GM19025 (cell line): ENCODE measurements at regions not wholly inside any gene's neighbourhood (a gene's known extent, or its start where the extent isn't known, plus 50 kb on each side); places are given as distances from the start of the nearest gene placed in this dataset.
"Not testable (repeated sequence)": the region's sequence is repeated elsewhere in the genome, so short reads cannot be mapped to it uniquely, and the experiment has no call there.

Experiments used
- ATAC-seq: cut with Tn5 transposase; IDR thresholded peaks from one replicate; pipeline ENCODE4 v1.9.1; 2021; ENCODE audit warnings: mild to moderate bottlenecking, low read depth, moderate library complexity; ENCODE audit not compliant: unreplicated experiment

DNA sequence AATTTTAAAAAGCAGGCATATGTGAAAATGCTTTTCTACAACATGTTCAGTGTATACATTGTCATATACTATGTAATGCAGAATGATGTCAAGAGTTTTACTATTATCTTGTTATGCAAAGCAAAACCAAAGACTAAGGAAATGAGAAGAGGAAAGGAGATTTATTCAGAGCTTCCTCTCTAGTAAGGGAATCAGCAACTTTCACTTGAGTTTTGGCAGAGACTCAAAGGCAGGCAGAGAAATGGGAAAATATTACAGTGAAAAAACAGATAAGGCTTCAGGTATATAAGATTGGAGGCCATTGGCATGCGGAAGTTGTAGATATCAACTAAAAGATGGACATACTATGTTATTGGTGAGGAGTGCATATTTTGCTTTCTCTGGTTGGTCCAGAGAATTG is 512.0 kb upstream of the PCDH20 start:
- no peak for ATAC-seq

DNA sequence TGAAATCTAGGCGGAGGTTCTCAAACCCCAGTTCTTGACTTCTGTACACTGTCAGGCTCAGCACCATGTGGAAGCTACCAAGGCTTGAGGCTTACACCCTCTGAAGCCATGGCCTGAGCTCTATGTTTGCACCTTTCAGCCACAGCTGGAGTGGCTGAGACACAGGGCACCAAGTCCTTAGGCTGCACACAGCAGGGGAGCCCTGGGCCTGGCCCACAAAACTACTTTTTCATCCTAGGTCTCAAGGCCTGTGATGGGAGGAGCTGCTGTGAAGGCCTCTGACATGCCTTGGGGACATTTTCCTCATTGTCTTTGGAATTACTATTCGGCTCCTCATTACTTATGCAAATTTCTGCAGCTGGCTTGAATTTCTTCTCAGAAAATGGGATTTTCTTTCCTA is 503.2 kb upstream of the PCDH20 start:
- no peak for ATAC-seq

DNA sequence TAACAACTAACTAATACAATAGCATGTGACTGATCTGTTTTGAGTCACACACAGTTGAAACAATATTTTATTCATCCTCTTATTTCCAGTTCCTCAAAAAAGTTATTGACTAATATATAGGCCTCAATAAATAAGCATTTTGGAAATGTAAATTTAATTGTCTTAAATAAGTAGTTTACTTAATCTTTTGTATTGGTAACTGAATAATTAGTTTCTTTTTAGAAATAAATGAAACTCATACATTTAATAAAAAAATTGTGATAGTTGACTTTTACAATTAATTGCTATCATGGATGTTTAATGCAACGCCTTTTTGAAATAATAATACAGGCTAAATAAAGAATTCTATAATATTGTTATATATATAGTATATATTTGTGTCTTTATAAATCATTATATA is 500.8 kb upstream of the PCDH20 start:
- no peak for ATAC-seq

DNA sequence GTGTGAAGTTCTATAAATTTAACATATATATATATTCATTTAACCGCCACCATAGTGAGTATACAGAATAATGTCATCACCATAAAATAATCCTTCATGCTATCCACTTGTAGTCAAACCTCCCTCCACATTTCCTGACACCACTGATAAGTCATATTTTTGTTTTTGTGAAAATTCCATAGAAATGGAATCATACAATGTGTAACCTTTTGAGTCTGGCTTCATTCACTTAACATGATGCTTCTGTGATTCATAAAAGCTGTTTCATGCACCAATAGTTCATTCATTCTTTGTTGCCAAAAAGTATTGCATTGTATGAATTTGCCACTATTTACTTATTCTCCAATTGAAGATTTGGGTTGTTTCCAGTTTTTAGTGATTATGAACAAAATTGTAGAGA is 497.5 kb upstream of the PCDH20 start:
- ATAC-seq, result no peak

DNA sequence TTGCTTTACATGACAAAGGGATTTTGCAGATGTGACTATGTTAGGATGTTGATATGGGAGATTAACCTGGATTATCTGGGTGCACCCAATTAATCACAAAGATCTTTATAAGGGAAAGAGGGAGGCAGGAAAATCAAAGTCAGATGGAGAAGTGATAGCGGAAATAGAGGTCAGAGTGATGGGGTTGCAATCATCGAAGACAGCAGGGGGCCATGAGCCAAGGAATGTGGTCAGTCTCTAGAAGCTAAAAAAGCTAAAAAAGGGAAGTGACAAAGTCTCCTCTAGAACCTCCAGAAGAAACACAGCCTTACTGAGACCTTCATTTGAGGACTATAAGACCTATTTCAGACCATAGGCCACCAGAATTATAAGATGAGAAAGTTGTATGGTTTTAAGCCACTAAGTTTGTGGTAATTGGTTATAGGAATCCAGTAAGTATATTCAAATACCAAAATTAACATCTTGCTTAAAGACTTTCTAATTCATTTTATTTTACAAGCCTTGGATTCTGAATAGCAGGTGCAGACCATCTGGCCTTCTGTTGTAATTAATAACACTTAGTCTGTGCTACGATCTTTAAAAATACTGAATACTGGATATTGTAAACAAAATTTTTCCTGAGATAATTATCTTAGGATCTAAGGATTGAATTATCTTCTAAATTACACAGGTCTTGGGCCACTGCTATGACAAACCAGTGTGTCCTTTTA is 493.4 kb upstream of the PCDH20 start:
- no peak for ATAC-seq

DNA sequence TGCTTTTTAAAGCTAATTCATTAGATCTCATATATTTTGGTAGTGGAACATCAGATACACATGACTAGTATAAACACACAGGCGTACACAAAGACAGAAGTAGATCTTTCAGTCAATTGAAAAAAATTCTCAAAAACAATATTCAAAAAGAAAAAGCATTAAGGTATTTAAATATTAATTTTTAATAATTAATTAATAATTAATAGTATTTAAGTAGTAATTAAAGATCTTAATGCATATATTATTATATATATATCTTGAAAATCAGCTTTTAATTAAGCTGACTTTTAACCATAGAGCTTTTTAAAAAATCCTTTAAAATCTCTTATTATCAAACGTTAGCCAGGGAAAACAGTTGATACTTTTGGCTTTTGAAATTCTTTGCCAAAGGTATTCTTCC is 489.4 kb upstream of the PCDH20 start:
- no peak for ATAC-seq

DNA sequence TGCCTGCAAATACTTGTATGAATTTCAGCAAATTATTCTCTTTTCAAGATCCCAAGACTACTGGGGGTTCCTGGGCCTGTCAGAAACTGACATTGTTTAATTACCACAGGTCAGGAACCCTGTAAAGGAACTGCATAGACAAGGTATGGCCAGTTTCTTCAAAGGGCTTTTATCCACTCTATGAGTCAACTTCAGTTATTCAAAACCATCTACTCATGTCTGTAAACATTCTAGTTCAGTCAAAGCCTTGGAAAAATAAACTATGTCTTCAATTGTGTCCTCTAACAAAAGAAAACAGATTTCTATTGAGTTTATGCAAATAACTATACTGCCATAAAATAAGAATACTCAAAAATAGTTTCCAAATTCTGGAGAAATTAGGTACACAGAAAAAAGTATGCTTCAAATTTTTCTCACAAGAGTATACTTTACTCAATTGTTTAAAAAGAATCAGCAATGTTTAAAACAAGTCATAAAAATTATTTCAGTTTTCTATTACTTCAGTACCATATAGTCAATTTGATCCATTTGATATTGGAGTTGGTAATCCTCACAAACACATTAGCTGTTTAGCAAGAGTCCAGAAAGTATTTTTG is 486.4 kb upstream of the PCDH20 start:
- ATAC-seq, result no peak

DNA sequence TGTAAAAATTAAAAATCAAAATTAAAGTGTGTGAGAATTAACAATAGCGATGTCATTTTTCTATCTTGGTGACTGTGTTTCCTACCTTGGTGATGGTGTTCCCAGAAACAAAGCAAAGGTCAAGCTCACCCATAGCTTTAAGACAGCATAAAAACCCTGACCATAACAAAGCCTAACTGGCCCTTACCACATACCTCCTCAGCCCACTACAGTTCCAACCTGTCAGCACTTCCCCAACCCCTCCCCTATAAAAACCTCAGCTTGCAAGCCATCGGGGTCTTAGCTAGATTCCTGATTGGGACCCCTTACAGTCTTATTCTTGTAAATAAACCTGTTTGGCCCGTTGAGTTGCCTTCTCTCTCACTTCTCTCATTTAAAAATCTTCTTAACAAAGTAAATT is 484.4 kb upstream of the PCDH20 start:
- ATAC-seq, result no peak

DNA sequence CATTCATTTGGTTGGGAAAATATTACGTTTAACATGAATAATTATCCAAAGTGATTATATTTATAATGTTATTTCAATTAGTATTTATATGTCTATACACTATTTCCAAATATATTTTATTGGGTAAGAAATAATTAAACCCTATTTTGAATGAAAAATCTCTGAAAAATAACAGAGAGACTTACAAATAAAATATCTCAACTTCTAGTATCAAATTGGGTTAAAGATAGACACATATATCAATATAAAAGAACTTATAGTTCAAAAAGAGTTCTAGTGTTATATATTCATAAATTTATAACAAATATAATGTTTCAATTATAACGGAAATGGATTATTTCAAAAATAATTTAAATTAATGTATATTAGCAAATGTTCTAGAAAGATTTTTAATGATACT is 482.6 kb upstream of the PCDH20 start:
- ATAC-seq, result no peak

DNA sequence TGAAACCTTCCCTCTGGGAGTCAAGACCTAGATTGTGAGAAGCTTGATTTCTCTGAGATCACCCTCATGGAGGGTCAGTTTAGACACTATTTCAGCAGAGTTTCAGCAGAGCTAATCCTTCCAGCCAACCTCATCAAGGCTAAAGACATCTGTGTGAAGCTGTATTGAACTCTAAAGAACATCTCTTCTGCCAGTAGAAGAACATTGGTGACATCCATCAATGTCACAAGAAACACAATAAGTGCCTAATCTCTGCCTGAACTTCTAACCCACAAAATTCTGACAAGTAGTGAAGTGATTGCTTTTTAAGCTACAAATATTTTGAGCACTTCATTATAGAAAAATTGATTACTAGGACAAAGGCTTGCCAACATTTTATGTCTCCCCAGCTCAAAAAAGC is 475.8 kb upstream of the PCDH20 start:
- no peak for ATAC-seq

DNA sequence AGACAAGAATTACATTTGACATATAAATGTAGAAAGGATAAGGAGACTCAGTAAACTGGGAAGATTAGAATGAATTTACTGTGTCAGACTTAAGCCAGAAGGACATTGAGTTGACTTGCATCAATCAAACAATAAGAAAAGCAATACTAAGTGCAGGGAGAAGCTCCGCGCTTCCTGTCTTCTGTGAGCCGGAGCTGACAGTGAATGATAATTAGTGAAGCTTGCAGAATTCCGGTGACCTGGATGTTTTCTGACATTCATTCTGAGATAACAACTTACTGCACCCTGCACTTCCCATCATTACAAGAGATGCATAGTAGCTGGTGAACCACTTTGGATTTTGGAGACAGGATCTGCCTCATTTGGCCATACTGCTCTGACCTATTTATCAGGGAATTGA is 469.2 kb upstream of the PCDH20 start:
- no peak for ATAC-seq

DNA sequence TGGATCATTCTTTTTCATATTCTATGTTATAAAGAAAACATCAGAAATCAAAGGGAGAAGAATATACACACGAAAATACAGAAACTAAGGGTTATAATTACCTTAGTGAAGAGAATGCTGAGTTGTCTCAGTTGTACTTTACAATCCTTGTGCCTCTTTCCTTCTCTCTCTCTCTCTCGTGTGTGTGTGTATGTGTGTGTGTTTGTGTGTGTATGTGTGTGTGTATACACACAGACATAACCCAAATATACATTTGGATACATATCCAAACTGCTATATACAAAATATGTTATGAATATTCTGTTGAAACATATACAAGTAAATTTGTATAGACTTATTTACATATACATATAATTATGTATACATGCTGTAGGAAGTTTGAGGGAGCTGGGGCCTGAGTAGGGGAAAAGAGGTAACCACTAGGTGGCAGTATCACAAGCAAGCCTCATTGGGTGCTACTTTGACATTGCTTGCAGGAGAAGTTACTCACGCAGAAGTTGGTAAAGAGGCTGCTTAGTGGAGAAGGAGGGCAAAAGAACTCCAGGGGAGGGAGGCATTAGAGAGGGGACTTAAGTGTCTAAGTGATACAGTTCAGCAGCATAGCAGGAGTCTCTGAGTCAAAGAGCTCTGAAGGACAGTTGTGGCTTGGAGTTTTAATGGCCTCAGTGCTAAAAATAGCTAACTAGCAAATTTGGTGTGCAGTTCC is 465.1 kb upstream of the PCDH20 start:
- no peak for ATAC-seq

DNA sequence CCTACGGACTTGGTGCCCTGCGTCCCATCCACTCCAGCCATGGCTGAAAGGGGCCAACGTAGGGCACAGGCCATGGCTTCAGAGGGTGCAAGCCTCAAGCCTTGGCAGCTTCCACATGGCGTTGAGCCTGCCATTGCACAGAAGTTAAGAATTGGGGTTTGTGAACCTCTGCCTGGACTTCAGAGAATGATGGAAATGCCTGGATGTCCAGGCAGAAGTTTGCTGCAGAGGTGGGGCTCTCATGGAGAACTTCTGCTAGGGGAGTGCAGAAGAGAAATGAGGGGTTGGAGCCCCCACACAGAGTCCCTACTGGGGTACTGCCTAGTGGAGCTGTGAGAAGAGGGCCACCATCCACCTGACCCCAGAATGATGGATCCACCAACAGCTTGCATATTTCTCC is 462.9 kb upstream of the PCDH20 start:
- ATAC-seq, result not testable (repeated sequence)

DNA sequence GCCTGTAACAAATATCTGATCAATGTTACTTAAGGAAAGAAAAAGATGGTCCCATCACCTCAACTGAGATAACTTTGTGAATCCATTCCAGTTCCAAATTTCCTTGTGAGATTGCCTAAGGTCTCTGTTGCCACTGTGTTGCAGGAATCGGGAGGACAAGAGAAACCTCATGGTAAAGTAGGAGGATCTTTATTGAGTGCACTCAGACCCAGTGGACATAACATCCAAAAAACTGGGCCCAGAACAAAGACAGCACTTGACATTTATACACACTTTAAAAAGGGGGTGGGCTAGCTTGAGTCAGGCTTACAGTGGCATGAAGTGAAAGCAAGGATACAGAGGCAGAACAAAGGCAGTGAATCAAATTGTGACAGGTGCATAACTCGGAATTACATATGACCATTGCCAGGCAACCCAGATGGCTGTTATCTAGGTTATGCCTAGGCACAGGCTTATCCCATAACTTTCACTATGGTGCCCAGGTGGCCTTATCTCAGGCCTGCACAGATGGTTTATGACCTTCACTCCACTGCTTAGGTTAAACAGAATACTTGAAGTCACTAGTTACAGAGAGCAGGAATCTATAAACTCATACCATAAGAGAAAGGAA is 459.4 kb upstream of the PCDH20 start:
- ATAC-seq, result no peak

DNA sequence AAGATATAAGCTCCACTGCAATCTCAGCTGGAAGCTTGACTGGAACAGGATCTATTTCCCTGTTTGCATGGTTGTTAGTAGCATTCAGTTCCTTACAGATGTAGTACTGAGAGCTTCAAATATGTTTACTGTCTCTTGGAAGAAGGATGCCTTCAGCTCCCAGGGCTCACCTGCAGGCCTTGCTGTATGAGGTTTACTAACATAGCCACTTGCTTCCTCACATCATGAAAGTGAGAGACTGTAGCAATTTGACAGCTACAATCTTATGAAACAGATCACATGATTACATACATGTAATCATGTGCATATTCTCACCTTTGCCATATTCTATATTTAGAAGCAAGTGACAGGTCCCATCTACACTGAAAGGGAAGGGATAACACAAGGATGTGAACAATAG is 458.1 kb upstream of the PCDH20 start:
- ATAC-seq, result no peak

DNA sequence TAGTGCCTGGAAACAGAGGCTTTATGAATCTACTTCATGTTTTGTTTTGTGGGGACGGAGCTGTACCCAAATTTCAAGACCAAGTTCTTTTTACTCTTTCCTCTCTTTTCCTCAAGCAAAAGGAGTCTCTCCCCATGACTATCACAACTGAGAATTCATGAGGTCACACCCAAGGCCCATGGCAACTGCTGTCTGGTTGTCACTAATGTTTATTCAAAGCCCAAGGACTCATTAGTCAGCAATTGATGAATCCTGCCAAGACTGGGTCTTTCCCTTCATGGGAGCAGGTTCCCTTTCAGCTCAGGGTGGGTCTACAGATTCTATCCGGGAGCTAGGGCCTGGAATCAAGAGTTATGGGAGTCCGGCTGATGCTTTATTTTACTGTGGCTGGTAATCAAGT is 441.5 kb upstream of the PCDH20 start:
- no peak for ATAC-seq

DNA sequence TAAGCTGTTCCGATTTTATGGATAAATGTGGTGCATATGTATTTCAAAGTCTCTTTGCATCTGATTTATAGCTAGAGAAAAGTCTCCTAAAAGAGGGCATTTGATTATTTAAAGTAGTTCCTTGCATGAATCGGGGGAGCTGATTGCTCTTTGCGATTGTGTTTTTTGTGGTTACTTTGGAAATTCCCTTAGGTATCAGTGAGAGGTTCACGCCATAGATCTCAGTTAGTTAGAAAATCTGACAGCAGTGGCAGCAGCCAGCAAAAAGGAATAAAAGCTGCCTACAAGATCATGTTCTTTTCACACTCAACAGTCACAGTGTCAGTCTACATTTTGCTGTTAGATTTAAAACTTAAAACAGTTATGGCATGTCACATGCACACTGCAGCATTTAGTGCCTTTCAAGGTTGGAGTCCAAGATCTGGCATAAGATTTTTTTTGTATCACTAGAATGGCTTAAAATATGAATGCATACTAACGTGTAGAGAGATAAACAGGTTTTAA is 436.5 kb upstream of the PCDH20 start:
- ATAC-seq, result no peak

DNA sequence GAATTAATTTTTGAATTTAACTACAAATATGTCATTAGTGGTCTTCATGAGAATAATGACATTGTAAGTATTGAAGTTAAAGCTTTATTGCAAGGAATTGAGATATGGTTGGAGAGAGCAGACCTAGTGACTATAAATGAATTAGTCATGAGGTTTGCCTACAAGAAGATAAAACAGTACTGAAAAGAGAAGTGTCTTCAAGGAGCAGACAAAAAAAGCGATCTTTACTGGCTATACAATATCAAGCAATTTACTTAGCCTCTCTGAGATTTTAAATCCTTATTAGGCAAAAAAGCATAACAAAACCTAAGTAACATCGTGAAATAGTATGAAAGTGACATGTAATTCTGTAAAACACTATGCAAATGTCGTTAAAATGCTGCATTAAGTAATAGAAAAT is 435.1 kb upstream of the PCDH20 start:
- no peak for ATAC-seq

DNA sequence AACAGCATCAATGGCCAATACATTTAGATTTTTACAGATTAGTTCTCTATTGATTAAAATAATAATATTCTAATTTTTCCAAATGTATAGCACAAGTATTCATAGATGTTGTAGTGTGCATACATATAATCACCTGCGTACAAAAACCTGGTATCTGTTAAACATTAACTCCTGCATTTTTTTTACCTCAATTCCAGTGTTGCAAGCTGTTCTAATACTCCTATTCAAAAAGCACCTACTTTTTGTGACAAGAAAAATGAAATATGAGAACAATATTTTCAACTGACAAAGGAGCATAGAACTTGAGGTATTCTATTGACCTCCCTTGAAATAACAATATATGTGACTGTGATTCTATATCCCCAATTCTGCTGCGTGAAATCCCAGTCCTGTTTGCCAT is 422.9 kb upstream of the PCDH20 start:
- no peak for ATAC-seq

DNA sequence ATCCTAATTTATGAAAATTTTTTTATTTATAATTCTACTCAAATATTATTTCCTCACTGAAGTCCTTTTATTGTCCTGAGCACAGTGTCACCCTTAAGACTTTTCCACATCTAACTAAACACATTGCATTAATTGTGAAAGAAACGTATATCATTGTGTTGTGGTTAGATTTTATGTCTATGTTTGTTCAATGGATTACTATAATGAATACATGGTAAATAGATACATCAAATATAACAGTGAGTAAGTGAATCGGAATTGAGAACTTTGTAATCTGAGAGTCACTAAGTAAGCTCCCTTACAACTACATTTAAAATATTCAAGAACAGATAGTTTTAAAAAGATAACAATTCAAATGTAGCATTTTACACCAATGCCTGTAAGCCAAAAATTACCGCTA is 417.6 kb upstream of the PCDH20 start:
- ATAC-seq, result no peak

DNA sequence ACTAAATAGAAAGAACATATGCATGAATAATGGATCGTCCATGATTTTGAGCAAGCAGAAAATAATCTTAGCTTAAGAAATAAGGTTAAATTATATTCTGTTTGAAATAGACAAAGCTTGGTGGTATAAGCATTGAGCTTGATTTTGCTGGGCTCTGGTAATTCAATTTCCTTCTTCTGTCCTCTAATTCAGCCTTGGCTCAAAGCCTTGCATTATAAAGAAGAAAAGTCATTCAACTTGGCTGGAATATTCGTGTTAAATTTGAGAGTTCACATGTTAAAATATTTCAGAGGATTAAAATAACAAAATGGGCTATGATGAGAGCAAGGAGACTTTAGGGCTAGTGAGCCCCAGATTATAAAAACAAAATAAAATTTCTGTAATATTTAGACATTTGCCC is 415.4 kb upstream of the PCDH20 start:
- no peak for ATAC-seq
